ENCODE measurements at regions not wholly inside any gene's neighbourhood (a gene's known extent, or its start where the extent isn't known, plus 50 kb on each side); places are given as distances from the start of the nearest gene placed in this dataset.

GRCh38 chr5:113794981-113795380 is 281.5 kb downstream of the YTHDC2 start:
- Histone ChIP-seq H3K79me2 (replicated peaks; ENCODE audit: insufficient read depth) (no peaks in the 10 kb centered on the region), H2AFZ (no peak overlapping the region), H3K4me3 (no peak overlapping the region), H3K4me1 (ENCODE audit: insufficient read depth) (no peaks in the 10 kb centered on the region), H3K4me2 (no peak overlapping the region), H3K27ac (ENCODE audit: low read depth) (no peak overlapping the region), H3K9me2 (ENCODE audit: insufficient read depth) (no peaks in the 10 kb centered on the region), H3K27me3 (ENCODE audit: insufficient read depth) (no peaks in the 10 kb centered on the region), H3F3A (replicated peaks; ENCODE audit: low read depth) (no peaks in the 10 kb centered on the region), H4K20me1 (replicated peaks; ENCODE audit: insufficient read depth) (no peaks in the 10 kb centered on the region), H3K36me3 (ENCODE audit: insufficient read depth) (no peaks in the 10 kb centered on the region)
- H3K27ac Mint-ChIP-seq: no peak overlapping the region
- H3K4me1 Mint-ChIP-seq: peaks cover 9% of the 10 kb centered on the region; the same call in 1 of the 3 replicates
- DNase-seq (ENCODE audit: low spot score): no peak
- no peaks in the 10 kb centered on the region for H3K9me3 Mint-ChIP-seq
- no peak for TF ChIP-seq ZNF114 (CRISPR knock-in tag; IDR thresholded peaks at IDR 0.05)
- no peak for TF ChIP-seq POLR2AphosphoS5 (IDR thresholded peaks at IDR 0.05; ENCODE audit: low read depth)
- TF ChIP-seq EZH2 (IDR thresholded peaks at IDR 0.05; ENCODE audit: low read depth, unreplicated experiment): no peak
- no peak for TF ChIP-seq JUNB (IDR thresholded peaks at IDR 0.05; ENCODE audit: unreplicated experiment)
- TF ChIP-seq ZNF462 (CRISPR knock-in tag; IDR thresholded peaks at IDR 0.05): no peak
- TF ChIP-seq CTCF (conservative IDR thresholded peaks at IDR 0.05; ENCODE audit: low read depth in 2 of 2): no peak
- no peak for TF ChIP-seq NANOG (IDR thresholded peaks at IDR 0.05; ENCODE audit: borderline replicate concordance)
- TF ChIP-seq STAT1 (IDR thresholded peaks at IDR 0.05; ENCODE audit: unreplicated experiment): no peak
- no peak for TF ChIP-seq EZH2phosphoT487 (IDR thresholded peaks at IDR 0.05; ENCODE audit: unreplicated experiment)
- no peak for TF ChIP-seq ZNF331 (CRISPR knock-in tag; IDR thresholded peaks at IDR 0.05; ENCODE audit: low read depth)
- TF ChIP-seq ETS1 (IDR thresholded peaks at IDR 0.05): no peak
- no peak for TF ChIP-seq REST (IDR thresholded peaks at IDR 0.05; ENCODE audit: unreplicated experiment)
- TF ChIP-seq CREB1 (CRISPR knock-in tag; IDR thresholded peaks at IDR 0.05; ENCODE audit: low read depth): no peak
- ATAC-seq: no peak
- no peak overlapping the region for H3K4me3 Mint-ChIP-seq
- H3K27me3 Mint-ChIP-seq (ENCODE audit: insufficient read depth, low read depth, poor library complexity): peaks cover 4% of the 10 kb centered on the region
- no peaks in the 10 kb centered on the region for H3K36me3 Mint-ChIP-seq (ENCODE audit: low read depth)
